H1 (cell line): ENCODE measurements at regions not wholly inside any gene's neighbourhood (a gene's known extent, or its start where the extent isn't known, plus 50 kb on each side); places are given as distances from the start of the nearest gene placed in this dataset.

Experiments
- CTCF ChIA-PET: fragments of 300-600 bp; sonication (Branson Sonifier 250); formaldehyde crosslinking; loops from one replicate; lab custom pipeline; 2021; ENCODE audit not compliant: partially characterized antibody; lab: Charles Lee
- POLR2A ChIA-PET: fragments of 300-600 bp; sonication (Branson Sonifier 250); formaldehyde crosslinking; loops from one replicate; lab custom pipeline; 2021; ENCODE audit warnings: inconsistent platforms; ENCODE audit not compliant: partially characterized antibody; lab: Charles Lee
- DNase-seq, 2 experiments: peaks; one replicate each; pipeline versions ENCODE4 v3.0.0 to v3.0.0-alpha.2; 2010 to 2022; ENCODE audit warnings: low spot score in 2 of 2, low read depth in 1 of 2, mixed read lengths in 1 of 2
- FAIRE-seq: peaks from 2 replicates; lab custom pipeline; 2011; peaks lifted over from hg19 to GRCh38; lab: Jason Lieb, UNC
- H2AFZ ChIP-seq: 2 replicates; pipeline ENCODE4 v1.8.1; 2012; ENCODE audit warnings: low read length, inconsistent platforms
- H2AK5ac ChIP-seq: 2 replicates; pipeline ENCODE4 v1.6.1; 2013; ENCODE audit warnings: low read depth, low read length
- H2BK120ac ChIP-seq: replicated peaks from 2 replicates; pipeline ENCODE3; 2013; ENCODE audit warnings: low read depth, low read length, inconsistent platforms
- H2BK12ac ChIP-seq: 2 replicates; pipeline ENCODE4 v1.6.1; 2013; ENCODE audit warnings: low read depth, low read length
- H2BK15ac ChIP-seq: 2 replicates; pipeline ENCODE4 v1.6.1; 2013; ENCODE audit warnings: low read length
- H2BK20ac ChIP-seq: 2 replicates; pipeline ENCODE4 v1.6.1; 2013; ENCODE audit warnings: low read length
- H2BK5ac ChIP-seq: 2 replicates; pipeline ENCODE4 v1.6.1; 2013; ENCODE audit warnings: low read depth, low read length
- H3K14ac ChIP-seq: 2 replicates; pipeline ENCODE4 v1.6.1; 2013; ENCODE audit warnings: inconsistent platforms; ENCODE audit not compliant: insufficient read length
- H3K18ac ChIP-seq: 2 replicates; pipeline ENCODE4 v1.6.1; 2013; ENCODE audit warnings: low read length; ENCODE audit errors: extremely low read depth
- H3K23ac ChIP-seq: 2 replicates; pipeline ENCODE4 v1.6.1; 2013; ENCODE audit warnings: inconsistent platforms; ENCODE audit not compliant: insufficient read length
- H3K23me2 ChIP-seq: 2 replicates; pipeline ENCODE4 v1.6.1; 2013; ENCODE audit warnings: low read depth, low read length
- H3K27ac ChIP-seq: 2 replicates; pipeline ENCODE4 v1.6.1; 2011; ENCODE audit warnings: low read depth, low read length, inconsistent platforms
- H3K27me3 ChIP-seq, 4 experiments: replicated peaks in 1 of 4; 1 replicate in 1 of 4; 2 replicates in 3 of 4; pipeline versions ENCODE4 v1.6.1 to v1.8.1; 2011 to 2013; ENCODE audit warnings: low read length in 3 of 4, mild to moderate bottlenecking in 3 of 4, inconsistent platforms in 2 of 4, mixed read lengths in 2 of 4, moderate library complexity in 1 of 4; ENCODE audit not compliant: control insufficient read depth in 3 of 4, insufficient read depth in 3 of 4; ENCODE audit errors: extremely low read depth in 1 of 4
- H3K36me3 ChIP-seq, 4 experiments: 2 replicates each; pipeline versions ENCODE4 v1.6.1 to v1.8.1; 2011 to 2013; ENCODE audit warnings: mild to moderate bottlenecking in 4 of 4, low read length in 3 of 4, moderate library complexity in 2 of 4, control low read depth in 1 of 4, inconsistent platforms in 1 of 4; ENCODE audit not compliant: insufficient read depth in 4 of 4, control insufficient read depth in 2 of 4
- H3K4ac ChIP-seq: replicated peaks from 2 replicates; pipeline ENCODE3; 2013; ENCODE audit warnings: low read length, low read depth, mixed read lengths, inconsistent platforms; ENCODE audit not compliant: insufficient read length
- H3K4me1 ChIP-seq, 4 experiments: replicated peaks in 1 of 4; 1 replicate in 1 of 4; 2 replicates in 3 of 4; pipeline versions ENCODE4 v1.6.1 to v1.8.1; 2011 to 2013; ENCODE audit warnings: low read length in 3 of 4, inconsistent platforms in 2 of 4, mixed read lengths in 1 of 4; ENCODE audit not compliant: insufficient read depth in 4 of 4, control insufficient read depth in 3 of 4
- H3K4me2 ChIP-seq, 2 experiments: 2 replicates each; pipeline versions ENCODE4 v1.6.1 to v1.8.1; 2011 to 2013; ENCODE audit warnings: low read depth in 2 of 2, low read length in 2 of 2, control low read depth in 1 of 2, inconsistent platforms in 1 of 2, mild to moderate bottlenecking in 1 of 2; ENCODE audit not compliant: insufficient read depth in 1 of 2
- H3K4me3 ChIP-seq, 4 experiments: fragments of 200-600, 300-600 bp in 1 of 4; sonication (generic), shearing (Covaris generic), sonication (Bioruptor Twin) in 1 of 4; 2 replicates each; pipeline versions ENCODE4 v1.5.1 to v1.8.1; 2011 to 2016; ENCODE audit warnings: low read length in 4 of 4, low read depth in 3 of 4, control low read depth in 2 of 4, inconsistent platforms in 2 of 4, mild to moderate bottlenecking in 2 of 4, mixed read lengths in 1 of 4, moderate library complexity in 1 of 4; ENCODE audit not compliant: insufficient read depth in 2 of 4; ENCODE audit errors: extremely low read depth in 1 of 4
- H3K56ac ChIP-seq: replicated peaks from 2 replicates; pipeline ENCODE3; 2013; ENCODE audit warnings: low read depth, mild to moderate bottlenecking, mixed read lengths, low read length, inconsistent platforms; ENCODE audit not compliant: insufficient read length
- H3K79me1 ChIP-seq: 2 replicates; pipeline ENCODE4 v1.6.1; 2013; ENCODE audit warnings: low read depth, low read length, control low read depth
- H3K79me2 ChIP-seq, 2 experiments: 2 replicates each; pipeline versions ENCODE4 v1.6.1 to v1.8.1; 2012 to 2013; ENCODE audit warnings: low read length in 2 of 2, mild to moderate bottlenecking in 2 of 2, inconsistent platforms in 1 of 2; ENCODE audit not compliant: insufficient read depth in 2 of 2, control insufficient read depth in 1 of 2
- H3K9ac ChIP-seq, 4 experiments: replicated peaks in 1 of 4; 1 replicate in 1 of 4; 2 replicates in 3 of 4; pipeline versions ENCODE4 v1.6.1 to v1.8.1; 2011 to 2013; ENCODE audit warnings: low read depth in 3 of 4, low read length in 3 of 4, control low read depth in 2 of 4, mild to moderate bottlenecking in 2 of 4, moderate library complexity in 2 of 4, inconsistent platforms in 1 of 4; ENCODE audit errors: extremely low read depth in 1 of 4
- H3K9me3 ChIP-seq, 2 experiments: 2 replicates each; pipeline versions ENCODE4 v1.6.1 to v1.8.1; 2012 to 2013; ENCODE audit warnings: mild to moderate bottlenecking in 2 of 2, moderate library complexity in 2 of 2, control low read depth in 1 of 2, inconsistent platforms in 1 of 2, low read depth in 1 of 2, low read length in 1 of 2, mixed read lengths in 1 of 2; ENCODE audit not compliant: insufficient read depth in 2 of 2
- H4K20me1 ChIP-seq, 2 experiments: replicated peaks in 1 of 2; 2 replicates each; pipeline versions ENCODE3 to v1.8.1; 2011 to 2013; ENCODE audit warnings: inconsistent platforms in 2 of 2, low read length in 2 of 2, mild to moderate bottlenecking in 1 of 2; ENCODE audit not compliant: insufficient read depth in 2 of 2, control insufficient read depth in 1 of 2
- H4K5ac ChIP-seq: 2 replicates; pipeline ENCODE4 v1.6.1; 2013; ENCODE audit warnings: low read length, low read depth, mixed read lengths, inconsistent platforms; ENCODE audit not compliant: insufficient read length
- H4K8ac ChIP-seq: 2 replicates; pipeline ENCODE4 v1.8.0; 2013; ENCODE audit warnings: mild to moderate bottlenecking, moderate library complexity, low read length, inconsistent platforms; ENCODE audit not compliant: insufficient read depth; ENCODE audit errors: extremely low read depth
- H4K91ac ChIP-seq: replicated peaks from 2 replicates; pipeline ENCODE3; 2013; ENCODE audit warnings: low read length, mixed read lengths, inconsistent platforms; ENCODE audit not compliant: insufficient read length
- CBX5 ChIP-seq: fragments of 300-800, 300-1000 bp; sonication (generic); IDR thresholded peaks from 2 replicates; pipeline ENCODE4 v1.7.1; 2016; ENCODE audit warnings: antibody characterized with exemption, low read length, low read depth
- EGR1 ChIP-seq: IDR thresholded peaks from 2 replicates; pipeline ENCODE4 v1.6.1; 2011; ENCODE audit warnings: low read depth, low read length, borderline replicate concordance
- JUN ChIP-seq: IDR thresholded peaks from 2 replicates; pipeline ENCODE4 v1.6.1; 2011; ENCODE audit warnings: low read depth, mild to moderate bottlenecking, improper control_type of control experiment, low read length
- NANOG ChIP-seq: IDR thresholded peaks from 2 replicates; pipeline ENCODE4 v1.6.1; 2011; ENCODE audit warnings: low read length, low read depth, mild to moderate bottlenecking, inconsistent platforms; ENCODE audit not compliant: insufficient read depth, poor library complexity, severe bottlenecking
- NRF1 ChIP-seq: IDR thresholded peaks from 2 replicates; pipeline ENCODE4 v1.6.1; 2011; ENCODE audit warnings: mild to moderate bottlenecking, low read depth, low read length, improper control_type of control experiment
- POU5F1 ChIP-seq: IDR thresholded peaks from 2 replicates; pipeline ENCODE4 v1.6.1; 2011; ENCODE audit warnings: low read depth, mild to moderate bottlenecking, low read length, moderate library complexity
- RBBP5 ChIP-seq: IDR thresholded peaks from 2 replicates; pipeline ENCODE4 v1.7.1; 2012; ENCODE audit warnings: low read depth, mild to moderate bottlenecking, inconsistent platforms, low read length, moderate library complexity, borderline replicate concordance
- RFX5 ChIP-seq: IDR thresholded peaks from 2 replicates; pipeline ENCODE4 v1.6.1; 2011; ENCODE audit warnings: low read depth, low read length, improper control_type of control experiment, borderline replicate concordance
- RXRA ChIP-seq: IDR thresholded peaks from 2 replicates; pipeline ENCODE4 v1.6.1; 2011; ENCODE audit warnings: low read depth, mild to moderate bottlenecking, low read length, moderate library complexity; ENCODE audit not compliant: insufficient read depth
- SRF ChIP-seq: IDR thresholded peaks from 2 replicates; pipeline ENCODE4 v1.6.1; 2011; ENCODE audit warnings: mild to moderate bottlenecking, low read depth, low read length, moderate library complexity
- TBP ChIP-seq: IDR thresholded peaks from 2 replicates; pipeline ENCODE4 v1.6.1; 2011; ENCODE audit warnings: low read depth, low read length, improper control_type of control experiment
- ZNF274 ChIP-seq: IDR thresholded peaks from 2 replicates; pipeline ENCODE4 v1.7.0; 2012; ENCODE audit warnings: low read length, borderline replicate concordance; ENCODE audit errors: extremely low read depth
- WGBS, 2 experiments: shearing (Covaris generic) in 1 of 2; methylation state at CpG; one replicate each; pipeline versions ENCODE4 v1.1.6 to v1.1.7; 2013 to 2015; ENCODE audit warnings: low lambda C conversion rate in 2 of 2, mixed read lengths in 2 of 2, inconsistent platforms in 1 of 2, low coverage in 1 of 2, missing lambda C conversion rate in 1 of 2; ENCODE audit not compliant: insufficient replicate concordance in 2 of 2, insufficient coverage in 1 of 2, insufficient read length in 1 of 2; ENCODE audit errors: extremely low coverage in 1 of 2, missing lambda C conversion rate in 1 of 2; 5-methylcytosine and 5-hydroxymethylcytosine counted together

DNA sequence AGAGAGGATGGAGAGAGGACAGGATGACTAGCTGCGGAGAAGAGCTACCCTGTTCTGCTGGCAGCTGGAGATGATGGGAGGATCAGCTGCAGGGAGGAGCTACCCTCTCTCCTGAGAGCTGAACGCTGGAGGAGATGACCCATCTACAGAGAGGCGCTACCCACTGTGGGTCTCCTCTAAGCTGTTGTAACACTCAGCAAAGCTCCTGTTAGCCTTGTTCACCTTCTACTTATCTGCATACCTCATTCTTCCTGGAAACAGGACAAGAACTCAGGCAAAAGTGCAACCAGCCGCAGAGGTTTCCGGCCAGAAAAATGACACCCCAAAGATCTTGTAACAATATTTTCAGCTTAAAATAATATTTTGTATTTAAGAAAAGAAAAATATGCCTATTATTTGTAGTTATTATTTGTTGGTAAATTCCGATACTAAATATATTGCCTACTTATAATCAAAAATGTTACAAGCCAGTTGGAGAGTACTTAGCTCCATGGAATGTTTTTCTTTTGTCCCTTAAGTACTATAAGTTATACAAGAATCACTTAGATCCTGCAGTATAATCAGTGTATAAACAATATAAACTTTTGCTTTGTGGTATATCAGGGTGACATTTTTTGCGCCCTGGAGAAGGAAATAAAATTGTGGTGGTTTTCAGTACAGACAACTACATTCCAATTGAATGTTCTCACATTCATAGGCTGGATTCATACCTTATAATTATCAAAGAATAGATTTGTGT lies 1188.0 kb upstream of the CADM2 start:
- H3K56ac ChIP-seq: no peak overlapping the region
- no peak for TF ChIP-seq CBX5
- TF ChIP-seq EGR1: no peak
- TF ChIP-seq RFX5: no peak
- no peak for TF ChIP-seq POU5F1
- TF ChIP-seq SRF: no peak
- TF ChIP-seq ZNF274: no peak
- TF ChIP-seq NANOG: no peak
- TF ChIP-seq JUN: no peak
- no peak for TF ChIP-seq TBP
- no peak for TF ChIP-seq NRF1
- TF ChIP-seq RXRA: no peak
- TF ChIP-seq RBBP5: no peak
- no peak overlapping the region for H3K14ac ChIP-seq
- H4K91ac ChIP-seq: no peak overlapping the region
- H3K36me3 ChIP-seq: no peaks in the 10 kb centered on the region
- no peak overlapping the region for H3K18ac ChIP-seq
- CTCF ChIA-PET: interaction anchor here (0.8 kb wide), 1 partner anchor 1507 kb away, joined by 3 read pairs; no protein-coding TSS in a partner anchor
- FAIRE-seq (no peak), DNase-seq (no peak)
- no peak overlapping the region for H4K5ac ChIP-seq
- H3K27ac ChIP-seq: no peak overlapping the region
- peak overlapping the region; percentile 53 for H2AFZ ChIP-seq
- 95% methylated on average over 7 of the region's 7 CpGs; no CpG with 5 or more reads in 1 of the 2 experiments for WGBS, 2 experiments
- H3K9me3 ChIP-seq: peaks cover 0 to 3% of the 10 kb centered on the region in 2 experiments; a peak in 1 of 4 replicates
- H4K8ac ChIP-seq: no peak overlapping the region
- no peak overlapping the region for H2BK120ac ChIP-seq
- no peaks in the 10 kb centered on the region for H3K23me2 ChIP-seq
- no peaks in the 10 kb centered on the region for H3K27me3 ChIP-seq
- no peak overlapping the region for H3K23ac ChIP-seq
- no peak overlapping the region for H3K4me2 ChIP-seq
- POLR2A ChIA-PET: no interaction called here
- H2AK5ac ChIP-seq: no peak overlapping the region
- H3K4ac ChIP-seq: no peak overlapping the region
- H3K79me1 ChIP-seq: no peaks in the 10 kb centered on the region
- H3K4me3 ChIP-seq: no peak overlapping the region
- H3K79me2 ChIP-seq: no peaks in the 10 kb centered on the region
- no peak overlapping the region for H2BK12ac ChIP-seq
- no peak overlapping the region for H2BK5ac ChIP-seq
- no peaks in the 10 kb centered on the region for H4K20me1 ChIP-seq
- no peak overlapping the region for H2BK15ac ChIP-seq
- H2BK20ac ChIP-seq: no peak overlapping the region
- no peak overlapping the region for H3K9ac ChIP-seq
- no peaks in the 10 kb centered on the region for H3K4me1 ChIP-seq
